H9 (cell line): ENCODE measurements at regions not wholly inside any gene's neighbourhood (a gene's known extent, or its start where the extent isn't known, plus 50 kb on each side); places are given as distances from the start of the nearest gene placed in this dataset.
A peak's percentile ranks its signal among the peaks of the same experiment; 100 is the strongest.

Experiments used
- DNase-seq: peaks from one replicate; pipeline ENCODE4 v3.0.0-alpha.2; 2017
- H2AFZ ChIP-seq: one replicate; pipeline ENCODE4 v1.6.1; 2013; ENCODE audit warnings: mild to moderate bottlenecking, low read length, control low read depth, moderate library complexity
- H2AK5ac ChIP-seq: 2 replicates; pipeline ENCODE4 v1.6.1; 2013; ENCODE audit warnings: low read length, control low read depth, mixed read lengths; ENCODE audit not compliant: insufficient read length
- H2BK120ac ChIP-seq: one replicate; pipeline ENCODE4 v1.6.1; 2013; ENCODE audit warnings: low read depth, mild to moderate bottlenecking, low read length, control low read depth, inconsistent platforms; ENCODE audit not compliant: poor library complexity, severe bottlenecking
- H2BK12ac ChIP-seq: 2 replicates; pipeline ENCODE4 v1.6.1; 2013; ENCODE audit warnings: low read length, control low read depth, mixed read lengths, low read depth; ENCODE audit not compliant: insufficient read length
- H2BK15ac ChIP-seq: 2 replicates; pipeline ENCODE4 v1.6.1; 2013; ENCODE audit warnings: low read depth, low read length, control low read depth
- H2BK20ac ChIP-seq: one replicate; pipeline ENCODE4 v1.6.1; 2013; ENCODE audit warnings: low read depth, mild to moderate bottlenecking, low read length, control low read depth, inconsistent platforms; ENCODE audit not compliant: poor library complexity, severe bottlenecking
- H2BK5ac ChIP-seq: 2 replicates; pipeline ENCODE4 v1.6.1; 2013; ENCODE audit warnings: low read length, control low read depth, mixed read lengths; ENCODE audit not compliant: insufficient read length
- H3K14ac ChIP-seq: 2 replicates; pipeline ENCODE4 v1.6.1; 2013; ENCODE audit warnings: low read length, control low read depth; ENCODE audit not compliant: insufficient read depth
- H3K18ac ChIP-seq: 2 replicates; pipeline ENCODE4 v1.6.1; 2013; ENCODE audit warnings: low read depth, mild to moderate bottlenecking, mixed read lengths, low read length, control low read depth; ENCODE audit not compliant: insufficient read length
- H3K23ac ChIP-seq: 2 replicates; pipeline ENCODE4 v1.6.1; 2013; ENCODE audit warnings: low read length, control low read depth, mixed read lengths, low read depth; ENCODE audit not compliant: insufficient read length
- H3K23me2 ChIP-seq: 2 replicates; pipeline ENCODE4 v1.6.1; 2013; ENCODE audit warnings: low read depth, mild to moderate bottlenecking, mixed read lengths, low read length, control low read depth; ENCODE audit not compliant: insufficient read length, poor library complexity, severe bottlenecking
- H3K27ac ChIP-seq: 2 replicates; pipeline ENCODE4 v1.5.1; 2013; ENCODE audit warnings: low read length, control low read depth, mixed read lengths, low read depth; ENCODE audit not compliant: insufficient read length
- H3K27me3 ChIP-seq: 2 replicates; pipeline ENCODE4 v1.6.1; 2013; ENCODE audit warnings: low read length, control low read depth, inconsistent platforms; ENCODE audit not compliant: insufficient read depth
- H3K4ac ChIP-seq: 2 replicates; pipeline ENCODE4 v1.6.1; 2013; ENCODE audit warnings: low read depth, mild to moderate bottlenecking, control low read depth, inconsistent platforms, low read length, moderate library complexity
- H3K4me1 ChIP-seq: 2 replicates; pipeline ENCODE4 v1.6.1; 2013; ENCODE audit warnings: low read length, control low read depth, inconsistent platforms; ENCODE audit not compliant: insufficient read depth
- H3K4me2 ChIP-seq: 2 replicates; pipeline ENCODE4 v1.6.1; 2013; ENCODE audit warnings: low read length, control low read depth, mixed read lengths; ENCODE audit not compliant: insufficient read length, insufficient read depth
- H3K56ac ChIP-seq: 2 replicates; pipeline ENCODE4 v1.6.1; 2013; ENCODE audit warnings: low read depth, mild to moderate bottlenecking, mixed read lengths, low read length, control low read depth; ENCODE audit not compliant: insufficient read length
- H3K79me1 ChIP-seq: 2 replicates; pipeline ENCODE4 v1.6.1; 2013; ENCODE audit warnings: low read depth, mild to moderate bottlenecking, moderate library complexity, low read length, control low read depth, inconsistent platforms; ENCODE audit not compliant: insufficient read depth, poor library complexity, severe bottlenecking
- H3K79me2 ChIP-seq: 2 replicates; pipeline ENCODE4 v1.6.1; 2013; ENCODE audit warnings: low read length, control low read depth, inconsistent platforms; ENCODE audit not compliant: insufficient read depth
- H3K9ac ChIP-seq: 2 replicates; pipeline ENCODE4 v1.6.1; 2013; ENCODE audit warnings: low read length, control low read depth, mixed read lengths; ENCODE audit not compliant: insufficient read length; ENCODE audit errors: extremely low read depth
- H3K9me3 ChIP-seq: one replicate; pipeline ENCODE4 v1.6.1; 2013; ENCODE audit warnings: low read depth, low read length, inconsistent platforms; ENCODE audit not compliant: control insufficient read depth
- H3T11ph ChIP-seq: one replicate; pipeline ENCODE4 v1.6.1; 2013; ENCODE audit warnings: mild to moderate bottlenecking, low read length, control low read depth, inconsistent platforms
- H4K20me1 ChIP-seq: one replicate; pipeline ENCODE4 v1.6.1; 2013; ENCODE audit not compliant: control insufficient read depth, insufficient read length, insufficient read depth
- H4K5ac ChIP-seq: 2 replicates; pipeline ENCODE4 v1.6.1; 2013; ENCODE audit warnings: low read depth, mild to moderate bottlenecking, mixed read lengths, low read length, control low read depth; ENCODE audit not compliant: insufficient read length
- H4K8ac ChIP-seq: replicated peaks from 2 replicates; pipeline ENCODE4 v1.6.1; 2013; ENCODE audit warnings: low read length, control low read depth, mixed read lengths, low read depth; ENCODE audit not compliant: insufficient read length
- H4K91ac ChIP-seq: 2 replicates; pipeline ENCODE4 v1.6.1; 2013; ENCODE audit warnings: low read depth, mild to moderate bottlenecking, moderate library complexity, mixed read lengths, low read length, control low read depth; ENCODE audit not compliant: insufficient read length
- H3K27ac Mint-ChIP-seq, 3 experiments: 2 replicates in 2 of 3; 3 replicates in 1 of 3; pipeline ENCODE4 v1.8.0; 2020 to 2021; ENCODE audit warnings: mixed read lengths in 3 of 3, mild to moderate bottlenecking in 1 of 3, moderate library complexity in 1 of 3
- H3K27me3 Mint-ChIP-seq: 2 replicates; pipeline ENCODE4 v1.8.0; 2021; ENCODE audit warnings: low read depth, mild to moderate bottlenecking, moderate library complexity, mixed read lengths
- H3K36me3 Mint-ChIP-seq, 3 experiments: 2 replicates in 2 of 3; 3 replicates in 1 of 3; pipeline ENCODE4 v1.8.0; 2020 to 2021; ENCODE audit warnings: low read depth in 3 of 3, mixed read lengths in 3 of 3; ENCODE audit not compliant: insufficient read depth in 1 of 3
- H3K4me1 Mint-ChIP-seq, 2 experiments: 2 replicates each; pipeline ENCODE4 v1.8.0; 2020; ENCODE audit warnings: mixed read lengths in 2 of 2
- H3K4me3 Mint-ChIP-seq, 2 experiments: 2 replicates in 1 of 2; 3 replicates in 1 of 2; pipeline ENCODE4 v1.8.0; 2020 to 2021; ENCODE audit warnings: mild to moderate bottlenecking in 2 of 2, mixed read lengths in 2 of 2, moderate library complexity in 1 of 2
- H3K9me3 Mint-ChIP-seq, 2 experiments: 2 replicates in 1 of 2; 3 replicates in 1 of 2; pipeline ENCODE4 v1.8.0; 2020; ENCODE audit warnings: mild to moderate bottlenecking in 2 of 2, mixed read lengths in 2 of 2, moderate library complexity in 1 of 2
- WGBS: extraction: QIAGEN DNeasy Blood & Tissue Kit; methylation state at CpG from one replicate; pipeline ENCODE4 v1.1.7; 2013; ENCODE audit warnings: missing lambda C conversion rate, low lambda C conversion rate, mixed read lengths; ENCODE audit not compliant: insufficient read length; ENCODE audit errors: extremely low coverage; 5-methylcytosine and 5-hydroxymethylcytosine counted together
- TF ChIP-seq, protein P1 (sequence below): fragments of 200-600 bp; sonication (generic); conservative IDR thresholded peaks from 3 replicates; pipeline ENCODE4 v1.8.0; 2021; ENCODE audit warnings: antibody characterized with exemption, mild to moderate bottlenecking

DNA sequence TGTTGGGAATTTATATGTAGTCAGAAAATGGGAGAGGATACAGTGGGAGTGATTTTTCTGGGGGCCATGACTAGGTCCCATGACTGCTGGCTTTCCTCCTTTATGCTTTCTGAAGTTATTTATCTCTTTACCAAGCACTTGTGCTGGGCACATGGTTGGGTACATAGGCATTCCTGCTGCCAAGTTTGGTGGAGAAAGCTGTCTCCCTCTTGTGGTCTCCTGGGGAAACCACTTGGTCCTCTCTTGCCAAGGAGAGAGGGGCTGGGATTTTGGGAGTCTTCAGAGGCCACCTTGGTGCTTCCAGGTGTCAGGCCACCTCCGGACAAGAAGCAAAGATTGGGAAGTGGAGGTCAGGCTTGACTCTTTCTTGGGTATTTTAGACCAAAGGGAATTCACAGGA, 120.2 kb upstream of the KCNE2 start:
- H3K36me3 Mint-ChIP-seq = peaks cover 0 to 7% (median 1%) of the 10 kb centered on the region in 3 experiments; a peak in 3 of 7 replicates
- Histone ChIP-seq H2BK12ac (no peak overlapping the region), H4K20me1 (no peaks in the 10 kb centered on the region), H3T11ph (no peak overlapping the region), H4K8ac (no peak overlapping the region), H4K91ac (no peak overlapping the region), H2BK15ac (no peak overlapping the region), H3K27ac (no peak overlapping the region), H2BK20ac (no peak overlapping the region), H3K14ac (no peak overlapping the region), H3K18ac (no peak overlapping the region), H3K4ac (no peak overlapping the region), H3K79me2 (no peaks in the 10 kb centered on the region), H3K23me2 (no peaks in the 10 kb centered on the region), H3K56ac (no peak overlapping the region), H3K9ac (no peak overlapping the region), H3K79me1 (no peaks in the 10 kb centered on the region), H3K4me2 (no peak overlapping the region), H2AFZ (no peak overlapping the region), H3K23ac (no peak overlapping the region), H2AK5ac (no peak overlapping the region), H3K9me3 (no peaks in the 10 kb centered on the region), H4K5ac (no peak overlapping the region), H2BK120ac (no peak overlapping the region), H3K27me3 (no peaks in the 10 kb centered on the region), H3K4me1 (no peaks in the 10 kb centered on the region), H2BK5ac (no peak overlapping the region)
- H3K27me3 Mint-ChIP-seq = no peaks in the 10 kb centered on the region
- peak; percentile 58 for DNase-seq
- no peak overlapping the region for H3K27ac Mint-ChIP-seq
- H3K4me1 Mint-ChIP-seq = peaks cover 2% of the 10 kb centered on the region in 2 experiments; a peak in 2 of 4 replicates
- no CpG with 5 or more reads among the region's 1 CpG for WGBS
- TF ChIP-seq, protein P1, sequence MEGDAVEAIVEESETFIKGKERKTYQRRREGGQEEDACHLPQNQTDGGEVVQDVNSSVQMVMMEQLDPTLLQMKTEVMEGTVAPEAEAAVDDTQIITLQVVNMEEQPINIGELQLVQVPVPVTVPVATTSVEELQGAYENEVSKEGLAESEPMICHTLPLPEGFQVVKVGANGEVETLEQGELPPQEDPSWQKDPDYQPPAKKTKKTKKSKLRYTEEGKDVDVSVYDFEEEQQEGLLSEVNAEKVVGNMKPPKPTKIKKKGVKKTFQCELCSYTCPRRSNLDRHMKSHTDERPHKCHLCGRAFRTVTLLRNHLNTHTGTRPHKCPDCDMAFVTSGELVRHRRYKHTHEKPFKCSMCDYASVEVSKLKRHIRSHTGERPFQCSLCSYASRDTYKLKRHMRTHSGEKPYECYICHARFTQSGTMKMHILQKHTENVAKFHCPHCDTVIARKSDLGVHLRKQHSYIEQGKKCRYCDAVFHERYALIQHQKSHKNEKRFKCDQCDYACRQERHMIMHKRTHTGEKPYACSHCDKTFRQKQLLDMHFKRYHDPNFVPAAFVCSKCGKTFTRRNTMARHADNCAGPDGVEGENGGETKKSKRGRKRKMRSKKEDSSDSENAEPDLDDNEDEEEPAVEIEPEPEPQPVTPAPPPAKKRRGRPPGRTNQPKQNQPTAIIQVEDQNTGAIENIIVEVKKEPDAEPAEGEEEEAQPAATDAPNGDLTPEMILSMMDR = peak; percentile 77
- peaks cover 11 to 13% of the 10 kb centered on the region in 2 experiments; a peak in 3 of 5 replicates for H3K9me3 Mint-ChIP-seq
- H3K4me3 Mint-ChIP-seq = no peak overlapping the region
